ENCODE measurements at regions not wholly inside any gene's neighbourhood (a gene's known extent, or its start where the extent isn't known, plus 50 kb on each side); places are given as distances from the start of the nearest gene placed in this dataset.

DNA sequence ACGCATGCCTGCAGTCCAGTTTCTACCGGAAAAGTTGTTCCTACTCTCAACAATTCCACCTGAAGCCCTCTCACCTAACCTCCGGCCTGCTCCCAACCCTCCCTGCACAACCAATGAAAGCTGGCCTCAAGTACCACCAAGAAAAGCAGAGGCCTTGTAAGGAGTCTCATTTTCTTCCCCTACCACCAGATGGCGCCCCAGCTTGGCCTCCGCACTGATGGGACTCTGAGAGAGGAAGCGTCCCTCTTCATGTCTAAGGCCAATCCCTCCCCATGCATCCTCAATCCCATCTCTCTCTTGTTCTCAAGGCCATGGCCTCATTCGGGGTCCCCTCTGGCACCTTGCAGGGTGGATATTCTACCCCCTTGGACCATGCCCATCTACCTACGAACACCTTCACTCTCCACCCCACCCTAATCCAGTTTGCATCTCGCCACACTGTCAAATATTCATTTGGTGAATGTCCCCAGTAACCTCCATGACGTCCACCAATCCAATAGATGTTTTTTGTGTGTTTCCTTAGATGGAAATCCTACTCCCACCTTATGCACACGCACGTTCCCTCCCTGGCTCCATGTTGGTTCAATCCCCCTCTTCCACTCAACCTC is 412.8 kb downstream of the ZNF536 start:
- peak; percentile 52 for DNase-seq (ENCODE audit: low spot score)

DNA sequence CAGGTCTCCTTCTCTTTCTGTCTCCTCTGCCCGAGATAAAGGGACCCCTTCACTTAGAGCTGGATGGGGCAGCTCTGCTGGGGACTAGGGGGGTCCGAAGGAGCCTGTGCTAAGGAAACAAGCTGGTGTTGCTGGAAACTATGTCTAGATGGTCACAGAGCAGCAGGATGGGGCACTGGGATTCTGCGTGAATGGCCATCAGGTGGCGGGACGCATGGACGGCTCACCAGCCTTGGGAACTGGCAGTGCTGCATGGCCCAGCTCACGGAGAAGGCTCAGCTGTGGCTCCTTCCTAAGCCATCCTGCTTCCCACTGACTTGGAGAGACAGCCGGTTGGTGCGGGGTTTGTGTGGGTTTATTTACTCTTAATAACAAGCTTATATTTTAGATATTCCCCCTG is 411.8 kb downstream of the ZNF536 start:
- DNase-seq (ENCODE audit: low spot score) = no peak

GRCh38 chr19:30783212-30783611 is 411.0 kb downstream of the ZNF536 start:
- no peak for DNase-seq (ENCODE audit: low spot score)

- DNase-seq (ENCODE audit: low spot score) = no peak
Observed at GRCh38 chr19:30781519-30781918, 409.3 kb downstream of the ZNF536 start.

DNA sequence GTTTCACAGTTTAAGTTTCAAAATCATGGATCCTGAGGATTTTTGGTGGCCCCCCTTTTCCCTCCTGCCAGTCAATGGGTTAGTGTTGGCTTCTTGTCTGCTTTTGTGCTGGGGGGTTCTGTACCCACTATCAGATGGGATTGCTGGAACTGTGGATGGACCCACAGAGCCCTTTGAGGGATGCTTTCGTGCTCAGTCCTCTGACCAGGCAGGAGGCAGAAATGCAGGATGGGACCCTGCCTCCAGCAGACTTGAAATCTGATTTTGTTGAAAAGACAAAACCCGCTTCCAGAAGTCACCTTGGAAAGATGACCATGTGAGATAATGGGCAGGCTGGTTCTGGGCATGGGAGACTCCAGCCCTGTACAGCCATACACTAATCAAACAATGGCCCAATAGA is 408.9 kb downstream of the ZNF536 start:
- no peak for DNase-seq (ENCODE audit: low spot score)

GRCh38 chr19:30780456-30780855 is 408.3 kb downstream of the ZNF536 start:
- DNase-seq (ENCODE audit: low spot score) = no peak

GRCh38 chr19:30780032-30780431 is 407.8 kb downstream of the ZNF536 start:
- no peak for DNase-seq (ENCODE audit: low spot score)

DNA sequence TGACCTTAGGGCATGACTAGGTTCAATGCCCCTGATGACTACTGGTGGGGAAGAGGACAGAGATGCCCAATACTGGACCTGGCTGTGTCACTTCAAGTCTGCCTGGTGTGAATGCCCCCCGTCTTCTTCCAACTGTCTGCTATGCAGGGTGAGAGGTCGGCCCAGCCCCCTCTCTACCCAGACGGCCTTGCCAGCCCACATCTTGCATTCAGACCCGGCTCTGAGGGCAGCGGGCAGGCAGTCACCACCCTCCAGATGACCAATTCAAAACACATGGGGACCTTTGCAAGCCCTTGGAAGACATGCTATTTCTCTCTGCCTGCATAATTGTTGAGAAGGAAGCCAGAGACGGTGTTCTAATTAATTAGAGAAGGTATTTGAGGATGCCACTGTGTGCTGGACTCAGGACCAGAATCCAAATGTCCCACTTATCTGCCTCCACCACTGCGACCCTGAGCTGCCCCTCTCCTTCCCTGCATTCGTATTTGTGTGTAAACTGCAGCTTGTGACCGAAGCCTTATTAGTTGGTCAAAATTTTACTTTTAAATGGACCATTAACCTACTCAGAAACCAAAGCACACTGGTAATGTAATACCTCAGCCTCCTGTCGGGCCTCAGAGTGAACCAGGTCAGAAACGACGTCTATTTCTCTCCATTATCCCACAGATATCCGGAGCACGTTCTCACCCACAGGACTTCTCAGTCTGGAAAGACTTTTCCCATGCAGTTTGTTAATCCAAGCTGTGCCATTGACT is 407.0 kb downstream of the ZNF536 start:
- DNase-seq (ENCODE audit: low spot score) = no peak

GRCh38 chr19:30778061-30778460 is 405.9 kb downstream of the ZNF536 start:
- no peak for DNase-seq (ENCODE audit: low spot score)

- no peak for DNase-seq (ENCODE audit: low spot score)
Observed at GRCh38 chr19:30775956-30776355, 403.8 kb downstream of the ZNF536 start.

GRCh38 chr19:30774252-30774766 is 402.1 kb downstream of the ZNF536 start:
- no peak for DNase-seq (ENCODE audit: low spot score)

DNA sequence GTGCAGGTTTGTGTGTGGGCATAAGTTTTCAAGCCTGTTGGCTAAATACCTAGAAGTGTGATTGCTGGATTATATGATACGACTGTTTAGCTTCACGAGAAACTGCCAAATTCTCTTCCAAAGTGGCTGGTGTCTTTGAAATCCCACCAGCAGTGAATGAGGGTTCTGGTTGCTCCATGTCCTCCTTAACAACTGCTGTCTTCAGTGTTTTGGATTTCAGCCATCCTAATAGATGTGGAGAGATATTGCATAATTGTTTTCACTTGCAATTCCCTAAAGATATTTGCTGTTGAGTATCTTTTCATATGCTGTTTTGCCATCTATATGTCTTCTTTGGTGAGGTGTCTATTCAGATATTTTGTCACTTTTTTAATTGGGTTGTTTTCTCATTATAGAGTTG is 390.5 kb downstream of the ZNF536 start:
- DNase-seq (ENCODE audit: low spot score) = no peak

- DNase-seq (ENCODE audit: low spot score) = no peak
Observed at GRCh38 chr19:30760014-30760413, 387.8 kb downstream of the ZNF536 start.

GRCh38 chr19:30757837-30758617 is 385.8 kb downstream of the ZNF536 start:
- no peak for DNase-seq (ENCODE audit: low spot score)

DNA sequence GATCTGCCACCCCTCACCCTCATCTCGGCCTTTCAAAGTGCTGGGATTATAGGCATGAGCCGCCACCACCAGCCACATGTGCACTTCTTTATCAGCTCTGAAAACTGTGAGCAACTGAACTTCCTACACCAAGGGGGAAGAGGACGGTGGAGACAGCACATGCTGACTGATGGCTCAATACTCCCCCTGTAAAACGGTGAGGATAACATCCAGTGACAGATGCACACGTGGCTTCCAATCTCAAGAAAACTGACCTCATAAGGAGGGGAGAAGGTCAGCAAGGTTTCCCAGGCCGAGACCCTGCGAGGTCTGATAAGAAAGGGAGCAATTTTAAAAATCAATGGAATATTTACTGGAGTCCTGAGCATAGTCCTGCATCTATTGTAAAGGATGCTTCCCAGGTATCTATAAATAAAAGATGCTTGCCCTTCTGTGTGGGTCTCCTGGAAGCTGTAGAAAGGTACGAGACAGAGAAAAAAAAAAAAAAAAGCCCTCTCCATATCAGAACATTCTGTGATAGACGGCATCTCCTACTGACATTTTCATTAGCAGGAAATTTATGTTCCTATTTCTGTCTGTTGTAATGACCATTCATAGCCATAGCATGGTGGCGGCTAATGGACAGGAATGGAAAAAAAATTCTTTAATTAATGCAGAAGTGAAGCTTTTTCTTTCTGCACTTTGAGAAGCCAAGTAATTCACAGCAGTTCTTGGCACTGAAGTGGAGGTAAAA is 385.1 kb downstream of the ZNF536 start:
- DNase-seq (ENCODE audit: low spot score) = no peak

GRCh38 chr19:30755581-30755980 is 383.4 kb downstream of the ZNF536 start:
- DNase-seq (ENCODE audit: low spot score) = no peak

DNA sequence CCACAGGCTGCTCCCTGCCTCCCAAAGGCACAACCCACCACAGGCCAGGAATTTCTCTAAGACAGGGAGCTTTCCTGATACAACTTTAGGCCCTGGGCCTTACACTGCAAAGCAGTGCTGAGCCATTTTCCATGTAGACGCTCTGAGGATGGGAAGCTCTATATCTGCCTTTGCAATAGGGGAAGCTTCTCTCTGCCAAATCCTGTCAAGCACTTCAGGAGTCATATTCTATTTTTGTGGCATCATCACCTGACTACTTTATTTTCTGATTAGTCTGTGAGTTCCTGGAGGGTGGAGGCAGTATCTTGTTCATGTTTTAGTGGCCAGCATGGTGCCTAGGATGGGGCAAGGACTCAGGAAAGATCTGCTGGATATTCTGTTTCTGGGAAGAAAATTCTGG is 382.0 kb downstream of the ZNF536 start:
- DNase-seq (ENCODE audit: low spot score) = no peak

GRCh38 chr19:30752876-30753275 is 380.7 kb downstream of the ZNF536 start:
- DNase-seq (ENCODE audit: low spot score) = no peak

DNA sequence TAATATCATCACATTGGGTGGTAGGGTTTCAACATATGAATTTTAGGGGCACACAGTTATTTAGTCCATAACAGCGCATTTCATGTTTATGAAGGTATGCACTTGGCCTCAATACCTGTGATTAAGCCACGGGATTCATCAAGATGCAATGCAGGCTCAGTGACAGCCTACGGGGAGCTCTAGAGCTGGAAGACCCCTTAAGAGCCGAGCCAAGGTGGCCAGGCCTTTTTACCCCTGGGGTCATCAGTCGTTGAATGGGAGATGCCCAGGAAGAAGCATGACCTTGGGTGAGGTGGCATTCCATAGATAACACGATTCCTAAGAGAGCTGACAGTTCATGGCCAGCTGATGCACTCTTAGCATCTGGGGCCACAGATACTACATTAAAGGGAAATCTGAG is 380.0 kb downstream of the ZNF536 start:
- DNase-seq (ENCODE audit: low spot score) = no peak

DNA sequence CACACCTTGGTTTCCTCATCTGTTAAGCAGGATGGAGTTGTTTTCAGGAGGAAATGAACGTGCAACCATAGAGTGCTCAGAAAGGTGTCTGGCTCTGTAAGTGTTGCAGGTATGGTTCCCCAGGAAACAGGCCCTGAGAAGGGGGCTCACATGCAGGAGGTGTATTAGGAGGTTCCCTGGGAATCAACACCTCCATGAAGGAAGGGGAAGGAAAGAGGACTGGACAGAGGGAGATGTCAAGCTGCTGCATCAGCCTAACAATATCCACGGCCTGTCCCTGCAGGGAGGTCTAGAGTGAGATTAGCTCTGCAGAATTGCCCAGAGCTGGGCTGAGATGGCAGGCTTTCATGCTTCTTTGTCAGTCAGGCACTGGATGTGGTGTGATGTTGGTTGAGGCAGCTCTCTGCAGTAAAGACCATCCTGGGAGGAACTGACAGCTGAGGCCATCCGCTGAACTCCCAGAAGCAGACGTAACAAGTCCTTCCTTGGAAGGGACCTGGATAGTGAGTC is 373.3 kb downstream of the ZNF536 start:
- no peak for DNase-seq (ENCODE audit: low spot score)

- DNase-seq (ENCODE audit: low spot score) = no peak
Observed at GRCh38 chr19:30744741-30745475, 372.7 kb downstream of the ZNF536 start.
